ENCODE measurements at regions not wholly inside any gene's neighbourhood (a gene's known extent, or its start where the extent isn't known, plus 50 kb on each side); places are given as distances from the start of the nearest gene placed in this dataset.

DNA sequence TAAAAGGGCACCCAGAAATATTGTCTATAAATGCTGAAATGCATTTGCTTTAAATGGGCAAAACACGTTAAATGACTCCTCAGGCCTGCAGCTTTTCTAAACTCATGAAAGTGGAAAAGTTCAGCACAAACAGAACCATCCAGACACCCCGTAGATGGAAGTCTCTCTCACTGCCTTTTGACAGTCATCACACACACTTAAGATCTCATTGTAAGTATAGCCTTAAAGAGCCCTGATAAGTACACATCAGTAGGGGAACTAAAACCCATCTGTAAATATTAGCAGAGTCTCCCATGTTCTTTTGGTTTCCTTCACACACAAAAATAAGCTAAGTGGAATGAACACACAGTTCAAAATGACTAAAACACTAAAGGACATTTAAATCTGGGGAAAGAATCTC lies 166.7 kb downstream of the LTN1 start:
- DNase-seq (ENCODE audit: low spot score), result no peak
- CTCF ChIA-PET, result no interaction called here
- TF ChIP-seq EZH2 (IDR thresholded peaks at IDR 0.05; ENCODE audit: borderline replicate concordance, low read depth, low read length, poor library complexity, severe bottlenecking), result no peak
- TF ChIP-seq, protein P1, sequence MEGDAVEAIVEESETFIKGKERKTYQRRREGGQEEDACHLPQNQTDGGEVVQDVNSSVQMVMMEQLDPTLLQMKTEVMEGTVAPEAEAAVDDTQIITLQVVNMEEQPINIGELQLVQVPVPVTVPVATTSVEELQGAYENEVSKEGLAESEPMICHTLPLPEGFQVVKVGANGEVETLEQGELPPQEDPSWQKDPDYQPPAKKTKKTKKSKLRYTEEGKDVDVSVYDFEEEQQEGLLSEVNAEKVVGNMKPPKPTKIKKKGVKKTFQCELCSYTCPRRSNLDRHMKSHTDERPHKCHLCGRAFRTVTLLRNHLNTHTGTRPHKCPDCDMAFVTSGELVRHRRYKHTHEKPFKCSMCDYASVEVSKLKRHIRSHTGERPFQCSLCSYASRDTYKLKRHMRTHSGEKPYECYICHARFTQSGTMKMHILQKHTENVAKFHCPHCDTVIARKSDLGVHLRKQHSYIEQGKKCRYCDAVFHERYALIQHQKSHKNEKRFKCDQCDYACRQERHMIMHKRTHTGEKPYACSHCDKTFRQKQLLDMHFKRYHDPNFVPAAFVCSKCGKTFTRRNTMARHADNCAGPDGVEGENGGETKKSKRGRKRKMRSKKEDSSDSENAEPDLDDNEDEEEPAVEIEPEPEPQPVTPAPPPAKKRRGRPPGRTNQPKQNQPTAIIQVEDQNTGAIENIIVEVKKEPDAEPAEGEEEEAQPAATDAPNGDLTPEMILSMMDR (conservative IDR thresholded peaks at IDR 0.05; ENCODE audit: low read depth, low read length), result no peak
- Histone ChIP-seq H3K4me1 (ENCODE audit: insufficient read depth, low read length, poor library complexity, severe bottlenecking) (no peaks in the 10 kb centered on the region), H3K9me3 (ENCODE audit: low read depth, low read length, poor library complexity, severe bottlenecking) (no peaks in the 10 kb centered on the region), H3K27me3 (replicated peaks; ENCODE audit: insufficient read depth, low read depth, low read length, poor library complexity) (no peaks in the 10 kb centered on the region), H3K36me3 (ENCODE audit: insufficient read depth, low read length, poor library complexity, severe bottlenecking) (no peaks in the 10 kb centered on the region), H3K27ac (ENCODE audit: low read depth, low read length, poor library complexity, severe bottlenecking) (no peak overlapping the region), H3K4me3 (ENCODE audit: low read depth, low read length, poor library complexity, severe bottlenecking) (no peak overlapping the region)
- POLR2A ChIA-PET (ENCODE audit: low non-redundant PET), result no interaction called here
- no TSS peak for BruUV-seq (replicated peaks)
- intact Hi-C loops (cut with micrococcal nuclease; ENCODE audit: unreplicated experiment), result no loop called here

DNA sequence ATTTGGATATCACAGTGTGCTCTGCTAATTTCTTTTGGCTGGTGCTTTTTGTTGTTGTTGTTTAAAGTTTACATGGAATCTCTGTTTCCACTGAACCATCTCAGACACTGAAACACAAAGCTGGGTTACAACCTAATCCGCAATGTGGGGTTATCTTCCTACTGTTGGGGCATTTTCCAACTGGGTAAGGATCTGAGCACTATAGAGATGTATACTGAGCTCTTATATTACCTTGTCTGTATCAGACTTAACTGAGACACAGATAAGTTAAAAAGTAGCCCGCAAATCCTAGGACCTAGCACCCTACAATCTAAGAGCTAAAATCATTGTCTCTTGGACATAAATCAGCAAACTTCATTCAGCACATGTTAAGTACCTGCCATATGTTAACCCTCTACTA lies 169.2 kb downstream of the LTN1 start:
- CTCF ChIA-PET, result no interaction called here

DNA sequence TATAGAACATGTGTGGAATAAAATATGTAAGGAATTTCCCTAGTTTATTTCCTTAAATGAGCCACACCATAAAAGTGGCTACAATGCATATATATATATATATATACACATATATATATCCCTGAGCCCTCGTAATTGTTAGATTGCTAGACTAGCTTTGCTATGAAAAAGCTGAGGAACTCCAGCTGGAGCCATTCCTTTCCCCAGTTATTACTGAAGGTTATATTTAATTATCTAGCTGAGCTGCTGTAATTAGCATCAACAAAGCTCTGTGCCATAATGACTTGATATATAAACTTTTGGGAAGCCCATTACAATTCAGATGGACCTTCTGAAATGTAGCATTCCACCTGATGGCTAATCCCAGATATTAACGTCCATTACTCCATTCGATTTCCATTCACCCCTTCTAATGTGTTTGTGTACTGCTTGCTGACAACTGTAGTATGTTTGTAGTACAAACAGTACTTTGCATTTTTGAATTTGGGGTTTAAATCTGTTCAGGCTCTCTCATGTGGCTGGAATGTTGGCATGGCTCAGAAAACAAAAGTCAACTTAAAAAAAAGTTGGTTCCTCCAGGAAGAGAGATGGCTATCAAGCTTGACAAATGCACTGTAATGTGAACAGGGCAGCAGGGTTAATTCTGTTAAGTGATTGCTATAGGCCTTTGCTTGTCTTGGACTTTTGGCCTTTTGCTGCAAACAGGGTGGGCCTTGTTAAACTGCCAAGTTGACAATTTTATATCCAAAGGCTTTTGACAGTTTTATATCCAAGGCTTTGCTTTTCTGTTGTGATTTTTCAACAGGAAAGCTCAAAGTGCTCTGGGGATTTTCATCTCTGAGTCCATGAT lies 170.0 kb downstream of the LTN1 start:
- CTCF ChIA-PET, result no interaction called here
- no peak overlapping the region for H3K27ac ChIP-seq (ENCODE audit: low read depth, low read length, poor library complexity, severe bottlenecking)
- DNase-seq (ENCODE audit: low spot score), result no peak
- TF ChIP-seq EZH2 (IDR thresholded peaks at IDR 0.05; ENCODE audit: borderline replicate concordance, low read depth, low read length, poor library complexity, severe bottlenecking), result no peak
- TF ChIP-seq, protein P1 (conservative IDR thresholded peaks at IDR 0.05; ENCODE audit: low read depth, low read length), result no peak
- H3K4me1 ChIP-seq (ENCODE audit: insufficient read depth, low read length, poor library complexity, severe bottlenecking), result no peaks in the 10 kb centered on the region
- BruUV-seq (replicated peaks), result no TSS peak
- no peaks in the 10 kb centered on the region for H3K27me3 ChIP-seq (replicated peaks; ENCODE audit: insufficient read depth, low read depth, low read length, poor library complexity)
- H3K4me3 ChIP-seq (ENCODE audit: low read depth, low read length, poor library complexity, severe bottlenecking), result no peak overlapping the region
- intact Hi-C loops (cut with micrococcal nuclease; ENCODE audit: unreplicated experiment), result no loop called here
- no peaks in the 10 kb centered on the region for H3K9me3 ChIP-seq (ENCODE audit: low read depth, low read length, poor library complexity, severe bottlenecking)
- POLR2A ChIA-PET (ENCODE audit: low non-redundant PET), result no interaction called here
- H3K36me3 ChIP-seq (ENCODE audit: insufficient read depth, low read length, poor library complexity, severe bottlenecking), result no peaks in the 10 kb centered on the region

More for the DNA sequence above, 169.2 kb downstream of the LTN1 start:
- no peak for DNase-seq (ENCODE audit: low spot score)
- POLR2A ChIA-PET (ENCODE audit: low non-redundant PET), result no interaction called here
- H3K9me3 ChIP-seq (ENCODE audit: low read depth, low read length, poor library complexity, severe bottlenecking), result no peaks in the 10 kb centered on the region
- BruUV-seq (replicated peaks), result no TSS peak
- H3K4me1 ChIP-seq (ENCODE audit: insufficient read depth, low read length, poor library complexity, severe bottlenecking), result no peaks in the 10 kb centered on the region
- intact Hi-C loops (cut with micrococcal nuclease; ENCODE audit: unreplicated experiment), result no loop called here
- H3K36me3 ChIP-seq (ENCODE audit: insufficient read depth, low read length, poor library complexity, severe bottlenecking), result no peaks in the 10 kb centered on the region
- no peak for TF ChIP-seq EZH2 (IDR thresholded peaks at IDR 0.05; ENCODE audit: borderline replicate concordance, low read depth, low read length, poor library complexity, severe bottlenecking)
- TF ChIP-seq, protein P1 (conservative IDR thresholded peaks at IDR 0.05; ENCODE audit: low read depth, low read length), result no peak
- no peaks in the 10 kb centered on the region for H3K27me3 ChIP-seq (replicated peaks; ENCODE audit: insufficient read depth, low read depth, low read length, poor library complexity)
- no peak overlapping the region for H3K27ac ChIP-seq (ENCODE audit: low read depth, low read length, poor library complexity, severe bottlenecking)
- no peak overlapping the region for H3K4me3 ChIP-seq (ENCODE audit: low read depth, low read length, poor library complexity, severe bottlenecking)

Data from A673 (cell line).